RWPE1 (cell line): ENCODE measurements at regions not wholly inside any gene's neighbourhood (a gene's known extent, or its start where the extent isn't known, plus 50 kb on each side); places are given as distances from the start of the nearest gene placed in this dataset.

Experiments
- CTCF ChIA-PET: fragments of 350-600 bp; sonication (Branson Sonifier 250); formaldehyde crosslinking; extraction: SDS; loops from one replicate; lab custom pipeline; 2021; lab: Yijun Ruan, JAX
- POLR2A ChIA-PET: fragments of 400-600 bp; formaldehyde crosslinking; extraction: SDS; loops from one replicate; lab custom pipeline; 2020; ENCODE audit warnings: antibody characterized with exemption; ENCODE audit not compliant: low non-redundant PET; lab: Yijun Ruan, JAX
- DNase-seq: peaks from one replicate; pipeline ENCODE4 v3.0.0; 2012; ENCODE audit warnings: low spot score
- H3K27ac ChIP-seq: fragments of 450-650 bp; 2 replicates; pipeline ENCODE4 v1.5.1; 2017
- TF ChIP-seq, protein P1 (sequence below): fragments of 450-650 bp; conservative IDR thresholded peaks from 2 replicates; pipeline ENCODE4 v1.5.1; 2017; ENCODE audit warnings: low read depth, mild to moderate bottlenecking

DNA sequence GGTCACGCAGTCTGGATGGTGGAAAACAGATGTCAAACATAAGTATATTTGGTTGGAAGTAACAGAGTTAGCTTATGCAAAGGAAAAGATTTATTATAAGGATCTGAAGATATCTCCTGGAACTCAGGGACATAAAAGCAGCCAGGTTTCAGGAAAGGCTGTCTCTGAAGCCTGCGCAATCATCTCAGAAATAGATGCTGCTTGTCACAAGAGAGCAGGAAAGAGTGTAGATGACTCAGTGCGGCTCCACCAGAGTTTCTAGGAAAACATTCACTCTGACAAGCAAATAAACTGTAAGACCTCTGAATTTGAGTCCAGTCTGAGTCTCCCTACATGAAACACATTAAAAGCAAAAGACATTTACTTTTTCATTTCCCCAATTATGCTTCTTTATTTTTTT is 220.4 kb upstream of the HTR2A start:
- ChIA-PET CTCF (no interaction called here), POLR2A (no interaction called here)
- TF ChIP-seq, protein P1, sequence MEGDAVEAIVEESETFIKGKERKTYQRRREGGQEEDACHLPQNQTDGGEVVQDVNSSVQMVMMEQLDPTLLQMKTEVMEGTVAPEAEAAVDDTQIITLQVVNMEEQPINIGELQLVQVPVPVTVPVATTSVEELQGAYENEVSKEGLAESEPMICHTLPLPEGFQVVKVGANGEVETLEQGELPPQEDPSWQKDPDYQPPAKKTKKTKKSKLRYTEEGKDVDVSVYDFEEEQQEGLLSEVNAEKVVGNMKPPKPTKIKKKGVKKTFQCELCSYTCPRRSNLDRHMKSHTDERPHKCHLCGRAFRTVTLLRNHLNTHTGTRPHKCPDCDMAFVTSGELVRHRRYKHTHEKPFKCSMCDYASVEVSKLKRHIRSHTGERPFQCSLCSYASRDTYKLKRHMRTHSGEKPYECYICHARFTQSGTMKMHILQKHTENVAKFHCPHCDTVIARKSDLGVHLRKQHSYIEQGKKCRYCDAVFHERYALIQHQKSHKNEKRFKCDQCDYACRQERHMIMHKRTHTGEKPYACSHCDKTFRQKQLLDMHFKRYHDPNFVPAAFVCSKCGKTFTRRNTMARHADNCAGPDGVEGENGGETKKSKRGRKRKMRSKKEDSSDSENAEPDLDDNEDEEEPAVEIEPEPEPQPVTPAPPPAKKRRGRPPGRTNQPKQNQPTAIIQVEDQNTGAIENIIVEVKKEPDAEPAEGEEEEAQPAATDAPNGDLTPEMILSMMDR = no peak
- DNase-seq = no peak
- no peak overlapping the region for H3K27ac ChIP-seq

- POLR2A ChIA-PET = no interaction called here
- TF ChIP-seq, protein P1 = no peak
- DNase-seq = peak; percentile 12
- no peak overlapping the region for H3K27ac ChIP-seq
- CTCF ChIA-PET = interaction anchor here (0.5 to 0.6 kb wide), 2 partner anchors 525 to 592 kb away, joined by 3 to 4 read pairs; no protein-coding TSS in a partner anchor
Observed at GRCh38 chr13:47114030-47114429, 217.2 kb upstream of the HTR2A start.

- ChIA-PET POLR2A (no interaction called here), CTCF (no interaction called here)
- H3K27ac ChIP-seq = no peak overlapping the region
- TF ChIP-seq, protein P1 = no peak
- DNase-seq = no peak
Observed at GRCh38 chr13:47112903-47113299, 216.0 kb upstream of the HTR2A start.

GRCh38 chr13:47112205-47112902 is 215.5 kb upstream of the HTR2A start:
- TF ChIP-seq, protein P1 = no peak
- ChIA-PET POLR2A (no interaction called here), CTCF (interaction anchor here (0.6 kb wide), 1 partner anchor 209 kb away, joined by 3 read pairs; no protein-coding TSS in a partner anchor)
- no peak overlapping the region for H3K27ac ChIP-seq
- peak; percentile 30 for DNase-seq

- POLR2A ChIA-PET = no interaction called here
- TF ChIP-seq, protein P1 = no peak
- no peak overlapping the region for H3K27ac ChIP-seq
- DNase-seq = no peak
- CTCF ChIA-PET = no interaction called here
Observed at GRCh38 chr13:47111499-47111898, 214.6 kb upstream of the HTR2A start.

DNA sequence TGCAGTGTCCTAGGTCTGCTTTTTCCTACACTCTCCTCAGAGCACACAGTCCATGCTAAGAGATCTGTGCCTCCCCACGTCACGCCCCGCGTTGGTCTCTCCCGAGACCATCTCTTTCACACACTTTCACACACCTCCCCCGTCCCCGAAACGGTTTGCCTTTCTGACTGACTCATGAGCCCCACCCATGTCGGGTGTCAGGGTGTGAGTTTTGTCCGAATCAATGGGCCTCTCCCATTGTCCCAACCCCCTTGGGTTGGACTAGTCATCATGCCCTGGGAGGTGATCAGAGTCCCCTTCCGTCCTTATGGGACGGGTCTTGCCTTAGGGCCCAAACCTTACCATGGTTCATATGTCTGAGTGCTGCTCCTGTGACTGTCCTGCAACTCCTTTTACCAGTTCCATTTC is 214.0 kb upstream of the HTR2A start:
- TF ChIP-seq, protein P1 = no peak
- CTCF ChIA-PET = no interaction called here

More for the DNA sequence above, 214.0 kb upstream of the HTR2A start:
- H3K27ac ChIP-seq = no peak overlapping the region
- POLR2A ChIA-PET = no interaction called here
- DNase-seq = no peak
